DND-41 (cell line): ENCODE measurements at regions not wholly inside any gene's neighbourhood (a gene's known extent, or its start where the extent isn't known, plus 50 kb on each side); places are given as distances from the start of the nearest gene placed in this dataset.

Experiments
- ATAC-seq: fragments of 200-7000 bp; cut with Tn5 transposase; 3 replicates; pipeline ENCODE4 v1.9.1; 2021; ENCODE audit warnings: low read depth; ENCODE audit not compliant: insufficient read depth
- DNase-seq: peaks from one replicate; pipeline ENCODE4 v3.0.0-alpha.2; 2020
- H2AFZ ChIP-seq: 2 replicates; pipeline ENCODE4 v1.6.0; 2012; ENCODE audit warnings: low read depth, low read length
- H3K27ac ChIP-seq: 2 replicates; pipeline ENCODE4 v1.5.1; 2012; ENCODE audit warnings: low read length, inconsistent platforms
- H3K27me3 ChIP-seq: fragments of 200-600 bp; sonication (generic); 2 replicates; pipeline ENCODE4 v1.6.0; 2012; ENCODE audit warnings: low read length, mild to moderate bottlenecking, inconsistent platforms; ENCODE audit not compliant: insufficient read depth, poor library complexity
- H3K36me3 ChIP-seq: 2 replicates; pipeline ENCODE4 v1.5.1; 2012; ENCODE audit warnings: low read length, inconsistent platforms; ENCODE audit not compliant: insufficient read depth
- H3K4me1 ChIP-seq: 2 replicates; pipeline ENCODE4 v1.5.1; 2012; ENCODE audit warnings: mild to moderate bottlenecking, low read length; ENCODE audit not compliant: insufficient read depth
- H3K4me2 ChIP-seq: 2 replicates; pipeline ENCODE4 v1.6.0; 2012; ENCODE audit warnings: mild to moderate bottlenecking, moderate library complexity, low read length, inconsistent platforms; ENCODE audit not compliant: insufficient read depth
- H3K4me3 ChIP-seq, 2 experiments: fragments of 200-600 bp in 1 of 2; shearing (Covaris generic) in 1 of 2; 2 replicates each; pipeline ENCODE4 v1.5.1; 2012 to 2016; ENCODE audit warnings: inconsistent platforms in 2 of 2, low read length in 2 of 2, mild to moderate bottlenecking in 2 of 2, low read depth in 1 of 2, moderate library complexity in 1 of 2
- H3K79me2 ChIP-seq: 2 replicates; pipeline ENCODE4 v1.6.0; 2012; ENCODE audit warnings: low read length, inconsistent platforms; ENCODE audit not compliant: insufficient read depth
- H3K9ac ChIP-seq: 2 replicates; pipeline ENCODE4 v1.6.0; 2012; ENCODE audit warnings: low read depth, mild to moderate bottlenecking, inconsistent platforms, low read length, moderate library complexity
- H3K9me3 ChIP-seq: 2 replicates; pipeline ENCODE4 v1.5.1; 2012; ENCODE audit warnings: low read length, moderate library complexity, mild to moderate bottlenecking, inconsistent platforms; ENCODE audit not compliant: insufficient read depth, severe bottlenecking
- H4K20me1 ChIP-seq: 2 replicates; pipeline ENCODE4 v1.6.0; 2012; ENCODE audit warnings: low read length; ENCODE audit not compliant: insufficient read depth
- CTCF ChIP-seq: IDR thresholded peaks from 2 replicates; pipeline ENCODE4 v1.5.1; 2012; ENCODE audit warnings: borderline replicate concordance, low read length, moderate library complexity, mild to moderate bottlenecking; ENCODE audit not compliant: poor library complexity, severe bottlenecking; ENCODE audit errors: extremely low read depth
- EZH2 ChIP-seq: IDR thresholded peaks from 3 replicates; pipeline ENCODE4 v1.6.1; 2012; ENCODE audit warnings: borderline replicate concordance, low read depth, mild to moderate bottlenecking, moderate library complexity, low read length, inconsistent platforms; ENCODE audit not compliant: severe bottlenecking

- ATAC-seq (no peak), DNase-seq (no peak)
- Histone ChIP-seq H3K79me2 (no peaks in the 10 kb centered on the region), H3K9ac (no peak overlapping the region), H3K9me3 (no peaks in the 10 kb centered on the region), H3K4me1 (no peaks in the 10 kb centered on the region), H3K27me3 (peaks cover 4% of the 10 kb centered on the region), H4K20me1 (no peaks in the 10 kb centered on the region), H3K4me3 (no peak overlapping the region), H2AFZ (no peak overlapping the region), H3K36me3 (no peaks in the 10 kb centered on the region), H3K27ac (no peak overlapping the region), H3K4me2 (no peak overlapping the region)
- TF ChIP-seq CTCF: no peak
- TF ChIP-seq EZH2: no peak
These were observed 309.4 kb upstream of the TMTC1 start for GRCh38 chr12:30092983-30093617.

- H3K9ac ChIP-seq: no peak overlapping the region
- ATAC-seq (no peak), DNase-seq (no peak)
- no peak overlapping the region for H3K27ac ChIP-seq
- no peaks in the 10 kb centered on the region for H3K79me2 ChIP-seq
- H3K9me3 ChIP-seq: no peaks in the 10 kb centered on the region
- H3K4me3 ChIP-seq: no peak overlapping the region
- H4K20me1 ChIP-seq: no peaks in the 10 kb centered on the region
- H3K4me1 ChIP-seq: no peaks in the 10 kb centered on the region
- H3K4me2 ChIP-seq: no peak overlapping the region
- H2AFZ ChIP-seq: no peak overlapping the region
- TF ChIP-seq CTCF: no peak
- TF ChIP-seq EZH2: no peak
- H3K27me3 ChIP-seq: peaks cover 4% of the 10 kb centered on the region
- H3K36me3 ChIP-seq: no peaks in the 10 kb centered on the region
These were observed 306.5 kb upstream of the TMTC1 start for GRCh38 chr12:30090258-30090657.

GRCh38 chr12:30088259-30088995, 304.7 kb upstream of the TMTC1 start:
- no peak for ATAC-seq
- Histone ChIP-seq H3K27me3 (peaks cover 4% of the 10 kb centered on the region), H3K79me2 (no peaks in the 10 kb centered on the region), H3K9me3 (no peaks in the 10 kb centered on the region), H4K20me1 (no peaks in the 10 kb centered on the region), H3K9ac (no peak overlapping the region), H2AFZ (no peak overlapping the region), H3K27ac (no peak overlapping the region), H3K4me1 (no peaks in the 10 kb centered on the region), H3K4me3 (no peak overlapping the region), H3K36me3 (no peaks in the 10 kb centered on the region), H3K4me2 (no peak overlapping the region)
- DNase-seq: no peak
- TF ChIP-seq CTCF (no peak), EZH2 (no peak)
